ENCODE measurements at regions not wholly inside any gene's neighbourhood (a gene's known extent, or its start where the extent isn't known, plus 50 kb on each side); places are given as distances from the start of the nearest gene placed in this dataset.

DNA sequence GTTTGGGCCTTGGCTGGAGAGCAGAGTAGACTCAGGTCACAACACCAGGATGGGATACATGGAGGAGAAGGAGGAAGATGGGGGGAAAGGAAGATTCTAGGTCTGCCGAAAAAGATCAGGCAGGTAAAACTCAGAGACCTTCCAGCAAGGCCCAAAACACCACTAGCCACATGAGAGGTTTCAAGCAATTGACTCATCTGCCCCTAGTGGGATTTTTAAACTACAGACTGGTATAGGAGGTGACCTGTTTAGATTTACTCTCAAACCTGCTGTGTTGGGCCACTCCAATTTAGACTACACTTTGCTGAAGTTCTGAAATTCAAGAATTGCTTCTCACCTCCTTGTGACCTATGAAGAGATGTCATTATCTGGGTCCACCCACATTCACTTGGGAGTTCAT, 236.9 kb upstream of the SASH1 start:
- no peak for DNase-seq (ENCODE audit: low read depth)

- no peak for DNase-seq (ENCODE audit: low read depth)
These were observed 234.7 kb upstream of the SASH1 start for GRCh38 chr6:148107911-148108310.

GRCh38 chr6:148109732-148110131, 232.9 kb upstream of the SASH1 start:
- no peak for DNase-seq (ENCODE audit: low read depth)

DNA sequence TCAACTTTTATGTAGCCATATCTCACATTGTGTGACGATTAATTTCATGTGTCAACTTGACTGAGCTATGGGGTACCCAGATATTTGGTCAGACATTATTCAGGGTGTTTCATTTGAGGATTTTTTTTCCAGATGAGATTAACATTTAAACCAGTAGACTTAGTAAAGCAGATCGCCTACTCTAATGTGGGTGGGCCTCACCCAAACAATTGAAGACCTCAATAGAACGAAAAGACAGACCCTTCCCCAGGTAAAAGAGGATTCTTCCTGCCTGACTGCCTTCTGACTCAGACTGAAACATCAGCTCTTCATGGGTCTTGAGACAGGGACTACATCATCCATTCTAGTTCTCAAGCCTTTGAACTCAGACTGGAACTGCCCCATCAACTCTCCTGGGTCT, 231.7 kb upstream of the SASH1 start:
- no peak for DNase-seq (ENCODE audit: low read depth)

- DNase-seq (ENCODE audit: low read depth): no peak
These were observed 229.8 kb upstream of the SASH1 start for GRCh38 chr6:148112851-148113319.

DNA sequence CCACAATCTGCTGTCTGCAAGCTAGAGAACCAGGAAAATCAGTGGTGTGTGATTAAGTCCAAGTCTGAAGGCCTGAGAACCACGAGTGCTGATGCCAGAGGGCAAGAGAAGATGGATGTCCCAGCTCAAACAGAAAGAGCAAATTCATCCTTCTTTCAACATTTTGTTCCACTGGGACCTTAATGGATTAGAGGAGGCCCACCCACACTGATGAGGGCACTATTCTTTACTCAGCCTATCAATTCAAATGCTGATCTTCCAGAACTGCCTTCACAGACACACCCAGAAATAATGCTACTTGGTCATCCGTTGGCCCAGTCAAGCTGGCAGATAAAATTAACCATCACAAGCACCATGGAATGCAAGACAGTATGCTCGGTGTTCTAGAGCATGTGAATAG, 226.6 kb upstream of the SASH1 start:
- no peak for DNase-seq (ENCODE audit: low read depth)

GRCh38 chr6:148118244-148118643, 224.4 kb upstream of the SASH1 start:
- no peak for DNase-seq (ENCODE audit: low read depth)

DNA sequence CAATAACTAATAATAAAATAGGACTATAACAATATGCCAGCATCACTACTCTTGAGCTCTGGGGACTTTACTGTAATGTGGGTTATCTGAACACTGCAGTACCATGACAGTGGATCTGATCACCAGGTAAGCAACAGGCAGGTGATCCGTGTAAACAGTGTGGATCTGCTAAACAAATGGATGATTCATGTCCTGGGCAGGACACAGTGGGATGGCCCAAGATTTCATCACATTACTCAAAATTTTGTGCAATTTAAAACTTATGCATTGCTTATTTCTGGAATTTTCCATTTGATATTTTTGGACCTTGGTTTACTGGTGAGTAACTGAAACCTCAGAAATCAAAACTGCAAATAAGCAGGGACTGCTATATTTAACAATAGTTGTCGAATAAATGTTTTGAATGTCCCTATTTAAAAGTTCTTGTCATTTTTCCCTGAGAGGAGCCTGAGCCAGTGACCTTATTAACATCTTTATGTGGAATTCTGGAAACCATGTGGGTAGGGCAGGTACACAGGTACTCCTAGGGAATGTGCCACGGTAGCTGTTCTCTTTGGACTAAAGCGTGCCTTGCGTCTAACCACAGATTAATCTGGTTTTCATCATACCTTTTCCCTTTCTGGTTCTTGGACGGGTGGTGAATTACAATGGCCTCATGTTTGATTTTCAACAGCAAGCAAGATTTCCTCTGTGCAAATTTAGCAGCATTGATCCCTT, 214.5 kb upstream of the SASH1 start:
- no peak for DNase-seq (ENCODE audit: low read depth)

GRCh38 chr6:148134592-148134991, 208.0 kb upstream of the SASH1 start:
- no peak for DNase-seq (ENCODE audit: low read depth)

DNA sequence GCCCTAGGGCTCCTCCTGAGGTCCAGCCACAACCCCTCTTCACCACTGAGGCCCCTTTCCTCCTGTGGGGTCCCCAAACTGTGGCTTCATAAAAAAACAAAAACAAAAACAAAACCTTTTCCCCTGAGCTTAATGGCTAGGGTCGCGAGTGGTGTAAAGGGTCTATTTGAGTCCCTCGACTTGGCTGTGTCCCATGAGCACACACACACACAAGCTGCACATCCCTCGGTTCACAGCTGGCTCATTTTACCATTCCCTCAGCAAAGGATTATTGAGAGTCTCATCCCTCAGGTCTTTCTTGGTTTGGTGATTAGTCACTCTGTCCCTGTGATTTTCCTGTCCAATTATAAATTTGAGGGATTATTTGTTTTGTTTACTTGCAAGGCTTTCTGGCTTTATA, 206.1 kb upstream of the SASH1 start:
- DNase-seq (ENCODE audit: low read depth): no peak

- DNase-seq (ENCODE audit: low read depth): no peak
These were observed 205.0 kb upstream of the SASH1 start for GRCh38 chr6:148137652-148138051.

GRCh38 chr6:148138573-148138972, 204.1 kb upstream of the SASH1 start:
- no peak for DNase-seq (ENCODE audit: low read depth)

- peak; percentile 4 for DNase-seq (ENCODE audit: low read depth)
These were observed 201.7 kb upstream of the SASH1 start for GRCh38 chr6:148140772-148141557.

GRCh38 chr6:148142821-148143220, 199.8 kb upstream of the SASH1 start:
- DNase-seq (ENCODE audit: low read depth): no peak

DNA sequence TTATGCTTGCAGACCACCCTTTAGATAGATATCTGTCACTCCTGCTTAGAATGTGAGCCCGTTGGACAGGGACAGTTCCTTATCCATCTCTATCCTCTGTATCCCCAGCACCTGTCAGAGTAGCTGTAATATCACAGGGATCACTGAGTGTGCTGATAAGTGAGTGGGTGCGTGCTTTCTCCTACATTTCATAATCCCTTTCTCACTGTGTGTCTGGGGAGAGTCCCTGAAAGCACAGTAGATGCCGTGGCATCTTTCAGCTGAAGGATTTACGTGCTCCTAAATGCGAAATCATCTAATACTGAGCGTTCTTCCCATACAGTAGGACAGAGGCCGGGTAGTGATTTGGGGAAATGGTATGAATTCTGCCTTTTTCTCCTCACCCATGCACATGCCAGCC, 198.9 kb upstream of the SASH1 start:
- DNase-seq (ENCODE audit: low read depth): no peak

GRCh38 chr6:148144917-148145521, 197.6 kb upstream of the SASH1 start:
- DNase-seq (ENCODE audit: low read depth): peak; percentile 71

DNA sequence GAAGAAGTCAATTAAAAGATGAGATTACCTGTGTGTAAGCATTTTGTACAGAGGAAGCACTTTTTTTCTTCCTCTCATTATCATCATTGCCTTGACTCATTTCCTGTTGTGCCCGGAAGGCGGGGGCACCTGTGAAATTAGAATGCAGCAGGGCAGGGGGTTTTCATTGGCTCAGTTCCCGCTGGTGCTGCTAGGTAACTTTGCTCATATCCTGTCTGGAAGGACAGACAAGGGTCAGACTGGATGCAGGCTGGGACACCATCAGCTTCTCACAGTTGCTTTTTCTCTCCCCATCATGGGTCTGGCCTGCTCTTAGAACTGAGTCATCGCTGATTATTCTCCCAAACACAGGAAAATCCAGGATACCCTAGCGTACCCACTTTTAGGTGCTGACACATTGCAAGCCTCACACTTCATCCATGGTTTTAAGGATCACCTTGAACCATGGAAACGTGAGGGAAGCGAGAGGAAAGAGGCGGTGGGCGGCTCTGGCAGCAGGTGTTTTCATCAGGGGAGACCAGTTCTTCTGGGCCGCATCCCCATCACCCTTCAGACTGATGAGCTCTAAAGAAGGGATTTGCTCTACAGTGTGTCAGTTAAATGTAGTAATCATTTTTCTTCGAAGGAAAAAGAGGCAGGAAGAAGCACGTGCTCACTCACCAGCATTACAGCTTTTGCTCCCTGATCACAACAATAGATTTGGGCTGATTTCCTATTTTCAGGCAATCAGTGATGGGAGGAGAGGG, 195.7 kb upstream of the SASH1 start:
- peak; percentile 19 for DNase-seq (ENCODE audit: low read depth)

DNA sequence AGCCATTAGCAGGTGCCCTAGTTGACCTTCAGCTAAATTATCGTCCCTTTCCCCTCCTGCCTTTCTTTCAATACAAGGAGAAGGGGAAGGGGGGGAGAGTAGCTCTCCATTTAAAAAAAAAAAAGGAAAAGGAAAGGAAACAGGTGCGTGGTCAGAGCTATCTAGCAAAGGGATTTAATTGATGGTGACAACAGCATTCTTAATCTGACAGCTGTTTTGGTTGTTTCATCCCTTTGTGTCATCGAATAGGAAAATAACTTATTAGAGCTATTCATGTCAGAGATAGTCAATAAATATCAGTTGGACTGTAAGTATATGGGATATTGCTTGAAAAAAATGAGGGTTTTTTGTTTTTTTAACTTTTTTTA, 195.2 kb upstream of the SASH1 start:
- no peak for DNase-seq (ENCODE audit: low read depth)

GRCh38 chr6:148151896-148152643, 190.6 kb upstream of the SASH1 start:
- no peak for DNase-seq (ENCODE audit: low read depth)

- no peak for DNase-seq (ENCODE audit: low read depth)
These were observed 188.0 kb upstream of the SASH1 start for GRCh38 chr6:148154668-148155067.

GRCh38 chr6:148155293-148155692, 187.3 kb upstream of the SASH1 start:
- no peak for DNase-seq (ENCODE audit: low read depth)

DNA sequence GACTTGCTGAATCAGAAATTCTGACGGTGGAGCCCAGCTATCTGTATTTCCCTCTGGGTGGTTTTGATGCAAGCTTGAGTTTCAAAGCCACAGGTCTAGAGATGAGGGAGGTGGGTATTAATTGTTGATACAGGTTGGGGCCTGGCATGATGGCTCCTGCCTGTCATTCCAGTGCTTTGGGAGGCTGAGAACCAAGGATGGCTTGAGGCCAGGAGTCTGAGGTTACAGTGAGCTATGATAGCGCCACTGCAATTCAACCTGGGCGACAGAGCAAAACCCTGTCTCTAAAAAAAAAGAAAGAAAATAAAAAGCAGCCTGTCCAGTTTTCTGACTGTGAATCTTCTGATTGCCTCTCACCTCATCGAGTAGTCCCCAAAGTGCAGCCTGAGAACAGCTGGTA, 184.8 kb upstream of the SASH1 start:
- DNase-seq (ENCODE audit: low read depth): no peak

Measured in RPMI7951 (cell line).